Gastrocnemius medialis (tissue), 4 donors: ENCODE measurements at regions not wholly inside any gene's neighbourhood (a gene's known extent, or its start where the extent isn't known, plus 50 kb on each side); places are given as distances from the start of the nearest gene placed in this dataset.

Experiments
- ATAC-seq, 2 donors: fragments of 150-250 bp; one replicate each; pipeline ENCODE4 v1.9.1; 2016
- DNase-seq, 2 donors: peaks; one replicate each; pipeline ENCODE4 v3.0.0-alpha.2; 2019
- H3K27ac ChIP-seq, 4 donors: fragments of 200-600 bp; sonication (generic); 1 replicate in 1 of 4; 2 replicates in 3 of 4; pipeline ENCODE4 v1.5.1; 2016 to 2018; ENCODE audit warnings: mild to moderate bottlenecking in 2 of 4, moderate library complexity in 1 of 4
- H3K27me3 ChIP-seq, 3 donors: fragments of 200-600 bp; sonication (generic) in 2 of 3; 1 replicate in 1 of 3; 2 replicates in 2 of 3; pipeline versions ENCODE4 v1.5.1 to v1.6.0; 2016 to 2019; ENCODE audit warnings: mild to moderate bottlenecking in 1 of 3, moderate library complexity in 1 of 3
- H3K36me3 ChIP-seq, 2 donors: fragments of 200-600 bp; sonication (generic) in 1 of 2; one replicate each; pipeline ENCODE4 v1.5.1; 2017 to 2018
- H3K4me1 ChIP-seq, 2 donors: fragments of 200-600 bp; sonication (generic) in 1 of 2; one replicate each; pipeline ENCODE4 v1.5.1; 2016 to 2017; ENCODE audit warnings: mild to moderate bottlenecking in 2 of 2
- H3K4me3 ChIP-seq, 4 donors: fragments of 200-600 bp; sonication (generic) in 3 of 4; 1 replicate in 1 of 4; 2 replicates in 3 of 4; pipeline ENCODE4 v1.5.1; 2016 to 2019; ENCODE audit warnings: mild to moderate bottlenecking in 2 of 4
- H3K9me3 ChIP-seq, 3 donors: fragments of 200-600 bp; sonication (generic) in 2 of 3; 1 replicate in 1 of 3; 2 replicates in 2 of 3; pipeline ENCODE4 v1.5.1; 2016 to 2019
- CTCF ChIP-seq, 5 experiments: fragments of 450-650 bp in 3 of 5; fragments of 200-600 bp in 2 of 5; sonication (generic) in 2 of 5; IDR thresholded peaks in 4 of 5; conservative IDR thresholded peaks in 1 of 5; 1 replicate in 4 of 5; 2 replicates in 1 of 5; pipeline ENCODE4 v1.5.1; 2016 to 2019; ENCODE audit warnings: antibody characterized with exemption in 5 of 5, mild to moderate bottlenecking in 3 of 5, moderate library complexity in 3 of 5
- POLR2A ChIP-seq, 2 donors: fragments of 450-650 bp; IDR thresholded peaks; one replicate each; pipeline ENCODE4 v1.6.1; 2017; ENCODE audit warnings: antibody characterized with exemption in 2 of 2, mild to moderate bottlenecking in 2 of 2, moderate library complexity in 2 of 2
- in situ Hi-C, 4 donors: fragments of 200-750 bp; cut with MboI; loops; one replicate each; pipeline versions ENCODE4 v1.15.0 to v1.8.0; 2017; ENCODE audit warnings: low sequenced_read_pairs in 4 of 4
- intact Hi-C: fragments of 100-400 bp; cut with DNase I; formaldehyde crosslinking; loops from one replicate; pipeline ENCODE4 v1.15.1; 2023; ENCODE audit warnings: low total_unique reads

GRCh38 chrX:39802354-39802753, 295.4 kb downstream of the BCOR start:
- no peak for DNase-seq
- ATAC-seq = no peak
- Histone ChIP-seq H3K4me3 (no peak overlapping the region), H3K27me3 (no peaks in the 10 kb centered on the region), H3K9me3 (no peaks in the 10 kb centered on the region), H3K27ac (no peak overlapping the region), H3K36me3 (no peaks in the 10 kb centered on the region), H3K4me1 (no peaks in the 10 kb centered on the region)
- in situ Hi-C loops = loop anchor here in 1 of 4 donors (25.0 kb wide), 1 partner anchor 485 kb away; no protein-coding TSS in a partner anchor
- no peak for TF ChIP-seq POLR2A (IDR thresholded peaks at IDR 0.05)
- no peak for TF ChIP-seq CTCF (IDR thresholded peaks at IDR 0.05 in 4 of 5, conservative IDR thresholded peaks at IDR 0.05 in 1 of 5)
- intact Hi-C loops = no loop called here

- H3K4me1 ChIP-seq = no peaks in the 10 kb centered on the region
- ATAC-seq = no peak
- intact Hi-C loops = no loop called here
These were observed 294.9 kb downstream of the BCOR start for GRCh38 chrX:39802908-39803307.

GRCh38 chrX:39805022-39805421, 292.7 kb downstream of the BCOR start:
- TF ChIP-seq POLR2A (IDR thresholded peaks at IDR 0.05) (no peak), CTCF (IDR thresholded peaks at IDR 0.05 in 4 of 5, conservative IDR thresholded peaks at IDR 0.05 in 1 of 5) (no peak)
- Histone ChIP-seq H3K4me3 (no peak overlapping the region), H3K27me3 (no peaks in the 10 kb centered on the region), H3K36me3 (no peaks in the 10 kb centered on the region), H3K27ac (no peak overlapping the region), H3K9me3 (no peaks in the 10 kb centered on the region), H3K4me1 (no peaks in the 10 kb centered on the region)
- no peak for ATAC-seq
- DNase-seq = no peak
- in situ Hi-C loops = loop anchor here in 1 of 4 donors (25.0 kb wide), 1 partner anchor 482 kb away; no protein-coding TSS in a partner anchor
- intact Hi-C loops = no loop called here

More at GRCh38 chrX:39802908-39803307, 294.9 kb downstream of the BCOR start:
- no peak for DNase-seq
- TF ChIP-seq CTCF (IDR thresholded peaks at IDR 0.05 in 4 of 5, conservative IDR thresholded peaks at IDR 0.05 in 1 of 5) (no peak), POLR2A (IDR thresholded peaks at IDR 0.05) (no peak)
- no peaks in the 10 kb centered on the region for H3K36me3 ChIP-seq
- H3K4me3 ChIP-seq = no peak overlapping the region
- in situ Hi-C loops = loop anchor here in 1 of 4 donors (25.0 kb wide), 1 partner anchor 484 kb away; no protein-coding TSS in a partner anchor
- H3K27ac ChIP-seq = no peak overlapping the region
- H3K27me3 ChIP-seq = no peaks in the 10 kb centered on the region
- no peaks in the 10 kb centered on the region for H3K9me3 ChIP-seq

GRCh38 chrX:39805825-39806224, 291.9 kb downstream of the BCOR start:
- H3K4me3 ChIP-seq = no peak overlapping the region
- no peaks in the 10 kb centered on the region for H3K9me3 ChIP-seq
- H3K36me3 ChIP-seq = no peaks in the 10 kb centered on the region
- no peak for TF ChIP-seq POLR2A (IDR thresholded peaks at IDR 0.05)
- TF ChIP-seq CTCF (IDR thresholded peaks at IDR 0.05 in 4 of 5, conservative IDR thresholded peaks at IDR 0.05 in 1 of 5) = no peak
- in situ Hi-C loops (loop anchor here in 1 of 4 donors (25.0 kb wide), 1 partner anchor 481 kb away; no protein-coding TSS in a partner anchor), intact Hi-C loops (no loop called here)
- ATAC-seq (no peak), DNase-seq (no peak)
- no peaks in the 10 kb centered on the region for H3K4me1 ChIP-seq
- H3K27me3 ChIP-seq = no peaks in the 10 kb centered on the region
- no peak overlapping the region for H3K27ac ChIP-seq

GRCh38 chrX:39808471-39808917, 289.3 kb downstream of the BCOR start:
- Histone ChIP-seq H3K4me1 (no peaks in the 10 kb centered on the region), H3K27ac (peak overlapping the region in 1 of 4 donors; percentile 22), H3K27me3 (no peaks in the 10 kb centered on the region), H3K4me3 (no peak overlapping the region), H3K9me3 (no peaks in the 10 kb centered on the region), H3K36me3 (no peaks in the 10 kb centered on the region)
- no peak for DNase-seq
- intact Hi-C loops = no loop called here
- in situ Hi-C loops = loop anchor here in 1 of 4 donors (25.0 kb wide), 1 partner anchor 479 kb away; no protein-coding TSS in a partner anchor
- ATAC-seq = no peak
- TF ChIP-seq CTCF (IDR thresholded peaks at IDR 0.05 in 4 of 5, conservative IDR thresholded peaks at IDR 0.05 in 1 of 5) = no peak
- no peak for TF ChIP-seq POLR2A (IDR thresholded peaks at IDR 0.05)
